NCI-H2227 (cell line): ENCODE measurements at regions not wholly inside any gene's neighbourhood (a gene's known extent, or its start where the extent isn't known, plus 50 kb on each side); places are given as distances from the start of the nearest gene placed in this dataset.
"Not testable (repeated sequence)": the region's sequence is repeated elsewhere in the genome, so short reads cannot be mapped to it uniquely, and the experiment has no call there.

Experiments used
- DNase-seq: peaks from one replicate; lab custom pipeline; 2025; ENCODE audit not compliant: unreplicated experiment; lab: John Stamatoyannopoulos, UW

DNA sequence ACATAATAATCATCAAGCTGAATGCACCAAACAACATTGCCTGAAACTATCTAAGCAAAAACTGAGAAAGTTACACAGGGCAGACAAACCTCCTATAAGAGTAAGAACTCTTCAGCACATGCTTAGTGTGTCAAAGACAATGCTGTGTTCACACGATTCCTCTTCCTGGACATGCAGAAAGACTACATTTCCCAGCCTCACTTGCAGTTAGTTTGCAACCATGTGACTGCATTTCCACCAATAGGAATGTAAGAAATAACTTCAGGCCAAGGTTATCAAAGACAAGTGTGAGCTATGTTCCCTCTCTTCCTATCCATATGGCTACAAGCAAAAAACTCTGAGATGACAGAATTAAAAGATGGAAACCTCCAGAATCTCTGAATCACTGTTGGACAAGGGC, 109.8 kb downstream of the OTOP1 start:
- not testable (repeated sequence) for DNase-seq

DNA sequence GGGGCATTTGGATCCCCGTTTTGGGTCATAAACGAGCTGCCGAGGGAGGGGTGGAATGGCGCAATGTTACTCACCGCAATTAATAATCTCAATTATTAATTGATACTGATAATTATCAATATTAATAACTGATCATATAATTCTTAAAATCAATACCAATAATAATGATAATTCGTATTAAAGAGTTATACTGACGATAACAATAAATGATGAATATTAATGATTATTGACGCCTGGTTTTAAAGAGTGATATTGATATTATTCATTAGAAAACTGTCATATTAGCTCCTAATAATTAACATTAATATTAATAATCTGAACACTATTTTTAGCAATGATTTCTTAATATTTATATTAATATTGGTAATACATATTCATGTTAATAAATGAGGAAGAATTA, 92.4 kb downstream of the OTOP1 start:
- not testable (repeated sequence) for DNase-seq

DNA sequence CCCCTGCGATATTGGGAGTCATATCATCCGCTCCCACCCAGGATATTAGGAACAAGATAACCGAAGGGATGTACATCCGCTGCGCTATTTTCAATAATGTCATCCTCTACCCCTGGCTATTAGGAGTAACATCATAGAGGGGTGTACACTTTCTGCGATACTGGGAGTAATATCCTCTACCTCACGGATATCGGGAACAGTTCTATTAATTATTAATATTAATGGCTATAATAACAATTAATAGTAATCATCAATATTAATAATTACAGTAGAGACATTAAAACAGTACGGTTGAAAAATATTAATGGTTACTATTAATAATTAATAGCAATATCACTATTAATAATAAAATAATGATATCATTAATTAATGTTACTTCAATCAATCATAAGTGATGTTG, 90.1 kb downstream of the OTOP1 start:
- not testable (repeated sequence) for DNase-seq
